DND-41 (cell line): ENCODE measurements at regions not wholly inside any gene's neighbourhood (a gene's known extent, or its start where the extent isn't known, plus 50 kb on each side); places are given as distances from the start of the nearest gene placed in this dataset.

Experiments used
- ATAC-seq: fragments of 200-7000 bp; cut with Tn5 transposase; 3 replicates; pipeline ENCODE4 v1.9.1; 2021; ENCODE audit warnings: low read depth; ENCODE audit not compliant: insufficient read depth
- DNase-seq: peaks from one replicate; pipeline ENCODE4 v3.0.0-alpha.2; 2020
- H2AFZ ChIP-seq: 2 replicates; pipeline ENCODE4 v1.6.0; 2012; ENCODE audit warnings: low read depth, low read length
- H3K27ac ChIP-seq: 2 replicates; pipeline ENCODE4 v1.5.1; 2012; ENCODE audit warnings: low read length, inconsistent platforms
- H3K27me3 ChIP-seq: fragments of 200-600 bp; sonication (generic); 2 replicates; pipeline ENCODE4 v1.6.0; 2012; ENCODE audit warnings: low read length, mild to moderate bottlenecking, inconsistent platforms; ENCODE audit not compliant: insufficient read depth, poor library complexity
- H3K36me3 ChIP-seq: 2 replicates; pipeline ENCODE4 v1.5.1; 2012; ENCODE audit warnings: low read length, inconsistent platforms; ENCODE audit not compliant: insufficient read depth
- H3K4me1 ChIP-seq: 2 replicates; pipeline ENCODE4 v1.5.1; 2012; ENCODE audit warnings: mild to moderate bottlenecking, low read length; ENCODE audit not compliant: insufficient read depth
- H3K4me2 ChIP-seq: 2 replicates; pipeline ENCODE4 v1.6.0; 2012; ENCODE audit warnings: mild to moderate bottlenecking, moderate library complexity, low read length, inconsistent platforms; ENCODE audit not compliant: insufficient read depth
- H3K4me3 ChIP-seq, 2 experiments: fragments of 200-600 bp in 1 of 2; shearing (Covaris generic) in 1 of 2; 2 replicates each; pipeline ENCODE4 v1.5.1; 2012 to 2016; ENCODE audit warnings: inconsistent platforms in 2 of 2, low read length in 2 of 2, mild to moderate bottlenecking in 2 of 2, low read depth in 1 of 2, moderate library complexity in 1 of 2
- H3K79me2 ChIP-seq: 2 replicates; pipeline ENCODE4 v1.6.0; 2012; ENCODE audit warnings: low read length, inconsistent platforms; ENCODE audit not compliant: insufficient read depth
- H3K9ac ChIP-seq: 2 replicates; pipeline ENCODE4 v1.6.0; 2012; ENCODE audit warnings: low read depth, mild to moderate bottlenecking, inconsistent platforms, low read length, moderate library complexity
- H3K9me3 ChIP-seq: 2 replicates; pipeline ENCODE4 v1.5.1; 2012; ENCODE audit warnings: low read length, moderate library complexity, mild to moderate bottlenecking, inconsistent platforms; ENCODE audit not compliant: insufficient read depth, severe bottlenecking
- H4K20me1 ChIP-seq: 2 replicates; pipeline ENCODE4 v1.6.0; 2012; ENCODE audit warnings: low read length; ENCODE audit not compliant: insufficient read depth
- EZH2 ChIP-seq: IDR thresholded peaks from 3 replicates; pipeline ENCODE4 v1.6.1; 2012; ENCODE audit warnings: borderline replicate concordance, low read depth, mild to moderate bottlenecking, moderate library complexity, low read length, inconsistent platforms; ENCODE audit not compliant: severe bottlenecking
- TF ChIP-seq, protein P1 (sequence below): IDR thresholded peaks from 2 replicates; pipeline ENCODE4 v1.5.1; 2012; ENCODE audit warnings: borderline replicate concordance, low read length, moderate library complexity, mild to moderate bottlenecking; ENCODE audit not compliant: poor library complexity, severe bottlenecking; ENCODE audit errors: extremely low read depth

DNA sequence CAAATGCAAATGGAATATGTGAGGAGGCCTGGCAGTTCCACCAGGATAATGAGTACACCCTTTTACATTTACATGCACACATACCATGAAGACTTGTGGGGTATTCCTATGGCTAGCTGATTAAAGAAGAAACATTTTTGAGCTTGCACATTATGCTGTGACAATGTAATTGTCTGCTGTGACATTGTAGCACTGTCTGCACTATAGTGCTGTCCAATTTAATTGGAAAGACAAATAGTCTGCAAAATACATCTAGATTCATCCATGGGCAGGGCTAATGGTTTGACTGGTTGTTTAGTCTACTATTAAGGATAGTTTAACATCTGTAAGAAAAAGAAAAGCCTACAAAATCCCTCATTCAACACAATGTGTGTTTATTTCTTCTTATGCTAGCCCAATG, 1005.6 kb upstream of the LRFN5 start:
- Histone ChIP-seq H4K20me1 (no peaks in the 10 kb centered on the region), H3K4me3 (no peak overlapping the region), H3K4me2 (no peak overlapping the region), H3K27me3 (no peaks in the 10 kb centered on the region), H3K4me1 (no peaks in the 10 kb centered on the region), H3K9ac (no peak overlapping the region), H3K27ac (no peak overlapping the region), H3K79me2 (no peaks in the 10 kb centered on the region), H3K9me3 (no peaks in the 10 kb centered on the region), H3K36me3 (no peaks in the 10 kb centered on the region), H2AFZ (no peak overlapping the region)
- DNase-seq: no peak
- TF ChIP-seq EZH2: no peak
- TF ChIP-seq, protein P1, sequence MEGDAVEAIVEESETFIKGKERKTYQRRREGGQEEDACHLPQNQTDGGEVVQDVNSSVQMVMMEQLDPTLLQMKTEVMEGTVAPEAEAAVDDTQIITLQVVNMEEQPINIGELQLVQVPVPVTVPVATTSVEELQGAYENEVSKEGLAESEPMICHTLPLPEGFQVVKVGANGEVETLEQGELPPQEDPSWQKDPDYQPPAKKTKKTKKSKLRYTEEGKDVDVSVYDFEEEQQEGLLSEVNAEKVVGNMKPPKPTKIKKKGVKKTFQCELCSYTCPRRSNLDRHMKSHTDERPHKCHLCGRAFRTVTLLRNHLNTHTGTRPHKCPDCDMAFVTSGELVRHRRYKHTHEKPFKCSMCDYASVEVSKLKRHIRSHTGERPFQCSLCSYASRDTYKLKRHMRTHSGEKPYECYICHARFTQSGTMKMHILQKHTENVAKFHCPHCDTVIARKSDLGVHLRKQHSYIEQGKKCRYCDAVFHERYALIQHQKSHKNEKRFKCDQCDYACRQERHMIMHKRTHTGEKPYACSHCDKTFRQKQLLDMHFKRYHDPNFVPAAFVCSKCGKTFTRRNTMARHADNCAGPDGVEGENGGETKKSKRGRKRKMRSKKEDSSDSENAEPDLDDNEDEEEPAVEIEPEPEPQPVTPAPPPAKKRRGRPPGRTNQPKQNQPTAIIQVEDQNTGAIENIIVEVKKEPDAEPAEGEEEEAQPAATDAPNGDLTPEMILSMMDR: no peak
- ATAC-seq: no peak

GRCh38 chr14:40599725-40600124, 1007.0 kb upstream of the LRFN5 start:
- H3K4me1 ChIP-seq: no peaks in the 10 kb centered on the region
- no peak overlapping the region for H3K4me3 ChIP-seq
- H3K27me3 ChIP-seq: no peaks in the 10 kb centered on the region
- H4K20me1 ChIP-seq: no peaks in the 10 kb centered on the region
- ATAC-seq: no peak
- no peaks in the 10 kb centered on the region for H3K9me3 ChIP-seq
- no peak for DNase-seq
- H3K79me2 ChIP-seq: no peaks in the 10 kb centered on the region
- H3K9ac ChIP-seq: no peak overlapping the region
- TF ChIP-seq, protein P1: no peak
- TF ChIP-seq EZH2: no peak
- H2AFZ ChIP-seq: no peak overlapping the region
- no peaks in the 10 kb centered on the region for H3K36me3 ChIP-seq
- no peak overlapping the region for H3K27ac ChIP-seq
- no peak overlapping the region for H3K4me2 ChIP-seq

GRCh38 chr14:40581264-40581663, 1025.4 kb upstream of the LRFN5 start:
- DNase-seq (no peak), ATAC-seq (no peak)
- Histone ChIP-seq H3K4me2 (no peak overlapping the region), H3K27ac (no peak overlapping the region), H3K9me3 (no peaks in the 10 kb centered on the region), H3K9ac (no peak overlapping the region), H3K36me3 (no peaks in the 10 kb centered on the region), H4K20me1 (no peaks in the 10 kb centered on the region), H3K4me1 (no peaks in the 10 kb centered on the region), H3K79me2 (no peaks in the 10 kb centered on the region), H3K27me3 (no peaks in the 10 kb centered on the region), H2AFZ (no peak overlapping the region), H3K4me3 (no peak overlapping the region)
- TF ChIP-seq EZH2: no peak
- TF ChIP-seq, protein P1: no peak

- Histone ChIP-seq H3K4me1 (no peaks in the 10 kb centered on the region), H3K9me3 (no peaks in the 10 kb centered on the region), H3K27ac (no peak overlapping the region), H3K79me2 (no peaks in the 10 kb centered on the region), H3K4me3 (no peak overlapping the region), H2AFZ (no peak overlapping the region), H3K9ac (no peak overlapping the region), H3K27me3 (no peaks in the 10 kb centered on the region), H3K36me3 (no peaks in the 10 kb centered on the region), H4K20me1 (no peaks in the 10 kb centered on the region), H3K4me2 (no peak overlapping the region)
- ATAC-seq (no peak), DNase-seq (no peak)
- no peak for TF ChIP-seq EZH2
- TF ChIP-seq, protein P1: no peak
These were observed 1029.7 kb upstream of the LRFN5 start for GRCh38 chr14:40576880-40577478.
